ENCODE measurements at regions not wholly inside any gene's neighbourhood (a gene's known extent, or its start where the extent isn't known, plus 50 kb on each side); places are given as distances from the start of the nearest gene placed in this dataset.
A peak's percentile ranks its signal among the peaks of the same experiment; 100 is the strongest.
"Not testable (repeated sequence)": the region's sequence is repeated elsewhere in the genome, so short reads cannot be mapped to it uniquely, and the experiment has no call there.

DNA sequence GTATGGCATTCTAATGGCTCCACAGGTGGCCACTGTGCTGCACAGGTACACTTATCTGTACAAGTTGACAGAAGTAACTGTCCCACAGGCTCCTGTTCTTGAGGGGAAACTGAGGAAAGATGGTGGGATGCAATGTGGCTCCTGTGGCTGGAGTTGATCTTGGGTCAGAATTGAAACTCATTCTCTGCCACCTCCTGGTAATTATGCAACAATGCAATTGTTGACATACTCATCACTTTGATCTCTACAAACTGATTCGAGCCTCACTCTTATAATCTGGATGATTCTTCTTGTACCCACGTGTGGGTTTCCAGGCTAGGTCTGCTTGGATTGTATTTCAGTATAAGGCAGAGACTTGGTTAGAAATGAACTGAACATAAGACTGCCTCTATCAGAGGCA lies 148.8 kb downstream of the CCNG2 start:
- DNase-seq (ENCODE audit: low read depth in 2 of 2): no peak

DNA sequence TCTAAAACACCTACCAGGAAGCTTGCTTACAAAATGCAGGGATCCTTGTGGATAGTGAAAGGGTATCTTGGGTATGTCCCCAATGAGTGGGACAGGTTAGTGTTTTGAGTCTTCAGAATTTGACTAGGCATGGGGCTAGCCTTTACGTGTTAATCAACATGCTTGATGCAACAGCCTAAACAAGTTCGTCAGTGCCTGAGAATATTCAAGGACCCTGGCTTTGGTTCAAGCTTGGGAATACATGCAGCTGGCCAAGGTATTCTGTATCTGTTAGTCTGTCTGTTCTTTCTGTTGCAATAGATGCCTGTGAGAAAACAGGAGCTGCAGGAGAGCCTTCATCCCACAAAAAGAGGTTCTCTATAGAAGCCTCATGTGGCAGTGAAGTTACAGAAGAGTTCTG lies 149.5 kb downstream of the CCNG2 start:
- DNase-seq (ENCODE audit: low read depth in 2 of 2): no peak

DNA sequence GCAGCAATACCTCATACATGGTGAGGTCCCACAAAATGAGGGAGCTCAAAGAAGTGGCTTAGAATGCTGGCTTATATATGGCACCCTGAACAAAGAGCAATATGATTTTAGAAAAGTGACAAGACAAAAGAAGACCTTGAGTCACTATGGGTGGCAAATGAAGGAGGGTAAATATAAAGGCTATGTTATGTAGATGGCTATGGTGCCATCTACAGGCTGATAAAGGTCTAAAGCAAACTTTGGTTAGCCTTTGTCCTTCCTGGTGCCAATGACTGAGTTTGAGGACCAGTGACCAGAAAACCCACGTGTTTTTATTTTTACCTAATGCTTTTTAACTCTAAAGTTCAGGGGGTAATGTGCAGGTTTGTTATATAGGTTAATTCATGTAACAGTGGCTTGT lies 151.8 kb downstream of the CCNG2 start:
- peak in 1 of 2 donors; percentile 40 for DNase-seq (ENCODE audit: low read depth in 2 of 2)

- DNase-seq (ENCODE audit: low read depth in 2 of 2): no peak
Measured at GRCh38 chr4:77309496-77309895, 152.5 kb downstream of the CCNG2 start.

DNA sequence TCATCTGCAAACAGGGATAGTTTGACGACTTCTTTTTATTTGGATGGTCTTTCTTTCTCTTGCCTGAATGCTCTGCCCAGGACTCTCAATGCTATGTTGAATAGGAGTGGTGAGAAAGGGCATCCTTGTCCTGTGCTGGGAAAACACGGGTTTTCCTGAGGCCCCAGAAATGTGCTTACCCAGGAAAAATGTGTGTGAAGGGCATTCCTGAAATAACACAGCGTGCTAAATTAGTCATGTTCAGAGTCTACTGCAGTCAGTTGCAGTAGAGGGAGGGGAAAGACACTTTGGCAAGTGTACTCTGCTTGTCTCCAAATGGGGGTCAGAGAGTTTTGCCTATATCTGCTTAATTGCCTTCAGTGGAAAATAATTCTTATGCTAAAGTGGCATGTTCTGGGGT lies 153.9 kb downstream of the CCNG2 start:
- DNase-seq (ENCODE audit: low read depth in 2 of 2): peak in 1 of 2 donors; percentile 15

DNA sequence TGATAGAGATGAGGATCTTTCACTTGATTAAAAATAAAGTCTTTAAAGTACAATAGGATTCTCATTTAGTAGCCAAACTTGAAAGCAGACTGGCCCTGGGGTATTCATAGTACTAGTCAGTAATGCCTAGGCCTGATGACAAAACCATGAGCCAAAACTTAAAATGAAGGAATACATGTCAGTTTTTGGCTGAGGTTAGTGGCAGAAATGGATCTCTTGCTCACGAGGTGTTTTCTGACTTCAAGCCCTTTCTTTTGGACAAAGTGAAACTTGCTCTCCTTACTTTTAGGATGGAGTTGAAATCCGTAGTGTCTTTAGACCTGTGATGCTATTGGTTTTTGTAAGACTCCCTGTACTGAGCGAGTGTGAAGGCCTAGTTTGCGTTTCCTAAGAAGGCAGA lies 157.7 kb downstream of the CCNG2 start:
- DNase-seq (ENCODE audit: low read depth in 2 of 2): no peak

DNA sequence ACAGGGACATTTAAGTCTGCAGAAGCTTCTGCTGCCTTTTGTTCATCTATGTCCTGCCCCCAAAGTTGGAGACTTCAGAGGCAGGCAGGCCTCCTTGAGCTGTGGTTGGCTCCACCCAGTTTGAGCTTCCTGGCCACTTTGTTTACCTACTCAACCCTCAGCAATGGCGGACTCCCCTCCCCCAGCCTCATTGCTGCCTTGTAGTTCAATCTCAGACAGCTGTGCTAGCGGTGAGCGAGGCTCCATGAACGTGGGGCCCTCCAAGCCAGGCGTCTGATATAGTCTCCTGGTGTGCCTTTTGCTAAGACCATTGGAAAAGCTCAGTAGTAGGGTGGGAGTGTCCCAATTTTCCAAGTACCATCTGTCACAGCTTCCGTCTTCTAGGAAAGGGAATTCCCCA lies 170.1 kb downstream of the CCNG2 start:
- DNase-seq (ENCODE audit: low read depth in 2 of 2): no peak

GRCh38 chr4:77332696-77333270 lies 175.8 kb downstream of the CCNG2 start:
- no peak for DNase-seq (ENCODE audit: low read depth in 2 of 2)

GRCh38 chr4:77336411-77337142 lies 179.6 kb downstream of the CCNG2 start:
- DNase-seq (ENCODE audit: low read depth in 2 of 2): no peak

- no peak for DNase-seq (ENCODE audit: low read depth in 2 of 2)
Measured at GRCh38 chr4:77342170-77342810, 185.3 kb downstream of the CCNG2 start.

GRCh38 chr4:77344001-77344400 lies 187.0 kb downstream of the CCNG2 start:
- no peak for DNase-seq (ENCODE audit: low read depth in 2 of 2)

- no peak for DNase-seq (ENCODE audit: low read depth in 2 of 2)
Measured at GRCh38 chr4:77344784-77345183, 187.8 kb downstream of the CCNG2 start.

DNA sequence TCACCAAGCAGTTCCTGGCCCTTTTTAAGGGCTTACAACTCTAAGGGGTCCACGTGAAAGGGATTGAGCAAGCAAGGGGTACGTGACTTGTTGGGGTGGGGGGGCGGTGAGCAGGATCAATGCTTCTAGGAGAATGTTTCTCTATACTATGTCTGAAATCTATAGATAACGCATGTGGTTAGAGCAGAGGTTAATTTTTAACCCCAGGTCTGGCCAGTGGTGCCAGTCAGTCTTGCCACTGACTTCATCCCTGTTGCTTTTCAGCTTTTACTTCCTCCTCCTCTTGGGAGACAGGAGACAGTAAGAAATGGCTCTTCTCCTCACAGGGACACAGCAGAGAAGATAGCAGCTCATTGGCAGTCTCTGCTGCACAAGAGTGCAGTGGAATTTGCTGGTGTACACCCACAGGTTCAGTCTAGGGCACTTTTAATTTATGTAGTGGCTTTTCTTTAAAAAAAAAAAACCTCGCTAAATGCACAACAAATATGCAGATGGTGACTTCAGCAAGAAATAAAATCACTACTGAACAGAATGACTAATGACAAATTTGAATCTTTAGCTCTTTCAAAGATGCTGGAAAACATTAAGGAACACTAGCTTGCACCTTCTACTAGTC lies 190.5 kb downstream of the CCNG2 start:
- no peak for DNase-seq (ENCODE audit: low read depth in 2 of 2)

DNA sequence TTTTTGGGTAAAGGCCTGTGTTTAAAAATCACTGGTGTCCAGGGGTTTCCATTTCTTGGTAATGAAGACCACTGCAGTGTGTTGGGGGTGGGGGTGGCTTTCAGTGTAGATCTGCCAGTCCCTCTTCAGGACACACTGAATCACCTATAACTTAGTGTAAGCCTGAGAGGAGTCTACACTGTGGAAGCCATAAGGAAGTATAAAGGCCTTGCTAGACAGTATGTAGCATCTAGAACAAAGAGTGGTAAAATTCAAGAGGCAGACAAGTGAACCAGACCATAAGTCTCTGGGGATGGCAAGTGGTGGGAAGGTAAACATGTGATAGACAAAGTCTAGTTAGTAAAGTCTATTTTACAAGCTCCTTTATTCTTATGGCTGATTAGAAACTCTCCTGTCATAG lies 191.8 kb downstream of the CCNG2 start:
- DNase-seq (ENCODE audit: low read depth in 2 of 2): no peak

DNA sequence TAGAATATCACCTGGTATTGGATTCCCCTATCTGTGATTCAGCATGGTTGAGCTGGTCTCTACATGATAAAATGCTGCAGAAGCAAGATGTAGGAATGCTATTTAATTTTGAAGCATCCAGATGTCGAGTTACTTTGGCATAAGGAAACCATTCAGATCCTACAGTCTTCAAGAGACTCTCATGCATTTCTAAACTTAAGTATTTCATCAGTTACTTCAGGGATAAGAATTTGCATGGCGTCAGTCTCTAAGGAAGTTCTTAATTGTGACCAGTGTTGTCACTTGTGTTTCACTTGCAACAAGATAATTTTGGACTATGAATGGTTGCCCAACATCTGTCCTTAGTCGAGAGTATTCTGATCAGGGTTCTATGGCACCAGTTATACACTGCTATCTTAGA lies 192.4 kb downstream of the CCNG2 start:
- DNase-seq (ENCODE audit: low read depth in 2 of 2): no peak

- no peak for DNase-seq (ENCODE audit: low read depth in 2 of 2)
Measured at GRCh38 chr4:77349796-77350195, 192.8 kb downstream of the CCNG2 start.

DNA sequence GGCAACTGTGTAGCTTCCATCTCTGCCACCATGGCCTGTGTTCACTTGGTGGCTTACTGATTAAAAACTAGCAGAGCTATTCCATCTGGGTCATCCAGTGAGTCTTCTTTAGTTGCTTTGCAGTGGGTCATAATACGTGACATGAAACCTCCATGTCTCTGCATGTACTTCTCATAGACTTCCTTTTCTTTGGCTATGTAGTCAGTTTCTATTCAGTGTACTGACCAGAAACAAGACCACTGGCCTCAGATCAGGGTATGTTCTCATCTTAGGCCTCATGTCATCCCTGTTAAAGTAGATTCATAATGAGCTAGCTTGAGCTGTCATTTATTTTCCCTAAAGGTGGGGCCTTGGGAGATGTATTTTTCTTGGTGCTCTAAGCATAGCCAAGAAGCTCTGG lies 195.2 kb downstream of the CCNG2 start:
- no peak for DNase-seq (ENCODE audit: low read depth in 2 of 2)

GRCh38 chr4:77353724-77354315 lies 196.8 kb downstream of the CCNG2 start:
- DNase-seq (ENCODE audit: low read depth in 2 of 2): not testable (repeated sequence)

- DNase-seq (ENCODE audit: low read depth in 2 of 2): no peak
Measured at GRCh38 chr4:77354550-77354949, 197.5 kb downstream of the CCNG2 start.

- DNase-seq (ENCODE audit: low read depth in 2 of 2): no peak
Measured at GRCh38 chr4:77355731-77356130, 198.7 kb downstream of the CCNG2 start.

- peak; percentile 22 to 45 for DNase-seq (ENCODE audit: low read depth in 2 of 2)
Measured at GRCh38 chr4:77358315-77358928, 201.4 kb downstream of the CCNG2 start.

DNA sequence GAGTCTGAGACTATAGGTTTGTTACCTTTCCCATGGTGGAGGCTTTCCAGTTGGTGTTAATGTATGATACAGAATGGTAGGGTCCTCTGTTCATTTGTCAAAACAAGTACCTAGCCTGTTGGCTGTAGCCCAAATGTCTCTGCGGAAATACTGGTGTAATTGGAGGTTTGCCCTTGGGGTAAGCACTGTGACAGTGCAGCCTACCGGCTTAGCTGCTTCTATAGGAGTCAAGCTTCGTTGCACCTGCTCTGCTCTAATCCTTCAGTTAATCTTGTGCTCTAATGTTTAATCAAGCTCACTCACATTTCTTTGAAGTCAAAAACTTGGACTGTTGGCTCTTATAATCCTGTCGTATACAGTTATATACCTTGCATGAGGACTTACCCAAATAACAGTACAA lies 203.4 kb downstream of the CCNG2 start:
- no peak for DNase-seq (ENCODE audit: low read depth in 2 of 2)
